ENCODE measurements at regions not wholly inside any gene's neighbourhood (a gene's known extent, or its start where the extent isn't known, plus 50 kb on each side); places are given as distances from the start of the nearest gene placed in this dataset.
"Not testable (repeated sequence)": the region's sequence is repeated elsewhere in the genome, so short reads cannot be mapped to it uniquely, and the experiment has no call there.

DNA sequence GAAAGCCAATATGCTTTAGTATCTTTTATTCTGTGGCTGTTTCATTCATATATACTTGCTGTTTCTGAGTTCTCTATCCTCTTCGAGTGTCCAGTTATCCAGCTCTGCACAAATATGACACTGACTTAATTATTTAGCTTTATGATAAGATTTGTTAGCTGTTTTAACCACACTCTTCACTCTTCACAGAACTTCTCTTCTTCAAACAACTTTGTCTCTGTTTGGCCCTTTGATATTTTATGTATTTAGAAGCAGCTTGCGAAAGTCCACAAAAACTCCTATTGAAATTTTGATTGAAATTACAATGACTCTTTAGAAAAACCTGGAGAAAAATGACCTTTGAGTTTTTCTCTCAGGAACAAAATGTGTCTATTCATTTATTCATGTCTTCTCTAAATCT lies 407.0 kb downstream of the CPS1 start:
- ChIA-PET POLR2A (no interaction called here), CTCF (no interaction called here)
- Histone ChIP-seq H3K9me3 (ENCODE audit: control insufficient read depth, insufficient read depth, low read length) (no peaks in the 10 kb centered on the region), H3K27ac (ENCODE audit: low read depth, low read length) (no peak overlapping the region), H3K4me3 (ENCODE audit: low read depth, low read length) (no peak overlapping the region), H3K27me3 (ENCODE audit: control insufficient read depth, insufficient read depth, low read length) (no peaks in the 10 kb centered on the region)
- DNase-seq (ENCODE audit: low read depth, low spot score), result no peak
- TF ChIP-seq, protein P1, sequence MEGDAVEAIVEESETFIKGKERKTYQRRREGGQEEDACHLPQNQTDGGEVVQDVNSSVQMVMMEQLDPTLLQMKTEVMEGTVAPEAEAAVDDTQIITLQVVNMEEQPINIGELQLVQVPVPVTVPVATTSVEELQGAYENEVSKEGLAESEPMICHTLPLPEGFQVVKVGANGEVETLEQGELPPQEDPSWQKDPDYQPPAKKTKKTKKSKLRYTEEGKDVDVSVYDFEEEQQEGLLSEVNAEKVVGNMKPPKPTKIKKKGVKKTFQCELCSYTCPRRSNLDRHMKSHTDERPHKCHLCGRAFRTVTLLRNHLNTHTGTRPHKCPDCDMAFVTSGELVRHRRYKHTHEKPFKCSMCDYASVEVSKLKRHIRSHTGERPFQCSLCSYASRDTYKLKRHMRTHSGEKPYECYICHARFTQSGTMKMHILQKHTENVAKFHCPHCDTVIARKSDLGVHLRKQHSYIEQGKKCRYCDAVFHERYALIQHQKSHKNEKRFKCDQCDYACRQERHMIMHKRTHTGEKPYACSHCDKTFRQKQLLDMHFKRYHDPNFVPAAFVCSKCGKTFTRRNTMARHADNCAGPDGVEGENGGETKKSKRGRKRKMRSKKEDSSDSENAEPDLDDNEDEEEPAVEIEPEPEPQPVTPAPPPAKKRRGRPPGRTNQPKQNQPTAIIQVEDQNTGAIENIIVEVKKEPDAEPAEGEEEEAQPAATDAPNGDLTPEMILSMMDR (IDR thresholded peaks at IDR 0.05; ENCODE audit: low read depth, low read length), result no peak

DNA sequence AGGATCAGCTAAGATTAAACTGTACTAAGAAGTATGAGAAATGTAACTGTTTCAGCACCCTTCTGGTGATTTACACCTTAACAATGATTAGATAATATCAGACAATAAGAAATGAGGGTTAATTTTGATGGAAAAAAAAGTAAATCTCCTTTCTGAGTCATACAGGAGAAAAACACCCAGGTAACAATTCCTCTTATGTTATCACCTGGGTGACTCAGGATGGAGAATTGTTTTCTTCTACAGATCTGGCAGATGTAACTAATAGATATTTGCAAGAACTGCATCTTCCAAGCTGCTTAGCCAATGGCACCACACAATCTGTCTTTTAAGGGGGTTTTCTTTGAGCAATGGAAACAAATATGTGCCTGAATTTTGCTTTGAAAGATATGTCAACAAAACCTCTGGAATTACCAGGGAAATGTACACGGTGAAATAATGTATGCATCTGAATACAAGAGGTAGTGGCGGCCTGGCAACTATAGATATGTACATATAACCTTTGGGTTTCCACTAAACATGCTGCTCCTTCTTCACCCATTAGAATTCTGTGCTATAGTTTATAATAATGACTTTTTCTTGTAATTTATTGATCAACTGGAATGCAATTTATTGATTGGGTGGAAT lies 407.9 kb downstream of the CPS1 start:
- ChIA-PET POLR2A (no interaction called here), CTCF (no interaction called here)
- Histone ChIP-seq H3K4me3 (ENCODE audit: low read depth, low read length) (no peak overlapping the region), H3K9me3 (ENCODE audit: control insufficient read depth, insufficient read depth, low read length) (no peaks in the 10 kb centered on the region), H3K27me3 (ENCODE audit: control insufficient read depth, insufficient read depth, low read length) (no peaks in the 10 kb centered on the region), H3K27ac (ENCODE audit: low read depth, low read length) (no peak overlapping the region)
- TF ChIP-seq, protein P1 (IDR thresholded peaks at IDR 0.05; ENCODE audit: low read depth, low read length), result no peak
- no peak for DNase-seq (ENCODE audit: low read depth, low spot score)

DNA sequence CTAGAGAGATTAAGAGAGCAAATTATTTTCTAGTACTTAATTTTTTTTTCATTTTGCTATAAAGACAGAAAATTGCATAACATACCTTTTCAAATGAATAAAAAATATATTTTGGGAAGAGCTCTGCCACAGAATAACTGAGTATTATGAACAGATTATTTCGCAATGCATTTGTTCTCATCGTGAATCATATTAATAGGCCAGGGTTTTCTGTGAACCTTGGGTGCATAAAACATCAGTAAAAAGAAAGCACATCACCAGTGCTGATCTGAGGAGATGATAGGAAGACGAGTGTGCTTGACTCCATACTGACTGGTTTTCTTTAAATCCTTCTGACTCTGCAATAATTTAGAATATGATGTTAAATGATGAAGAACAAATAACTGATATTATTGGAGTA lies 409.1 kb downstream of the CPS1 start:
- TF ChIP-seq, protein P1 (IDR thresholded peaks at IDR 0.05; ENCODE audit: low read depth, low read length), result no peak
- no peak for DNase-seq (ENCODE audit: low read depth, low spot score)
- POLR2A ChIA-PET, result no interaction called here
- Histone ChIP-seq H3K9me3 (ENCODE audit: control insufficient read depth, insufficient read depth, low read length) (no peaks in the 10 kb centered on the region), H3K27me3 (ENCODE audit: control insufficient read depth, insufficient read depth, low read length) (no peaks in the 10 kb centered on the region), H3K27ac (ENCODE audit: low read depth, low read length) (no peak overlapping the region), H3K4me3 (ENCODE audit: low read depth, low read length) (no peak overlapping the region)
- CTCF ChIA-PET, result no interaction called here

DNA sequence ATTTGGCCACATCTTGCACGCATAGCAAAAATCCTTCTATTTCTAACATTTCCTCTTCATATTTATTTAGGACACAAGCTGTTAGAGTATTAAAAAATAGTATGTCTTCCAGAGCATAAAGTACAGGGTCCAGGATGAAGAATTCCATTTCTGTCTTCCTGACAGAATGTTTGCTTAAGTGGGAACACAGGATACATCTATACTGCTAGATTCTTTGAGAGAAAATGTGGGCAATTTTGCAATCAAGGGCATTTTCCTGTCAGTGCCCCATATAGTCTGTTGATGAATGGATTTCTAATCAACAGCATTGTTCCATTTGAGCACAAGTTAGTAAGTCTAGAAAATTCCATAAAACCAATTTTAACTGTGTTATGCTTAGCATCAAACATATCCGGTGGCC lies 409.9 kb downstream of the CPS1 start:
- DNase-seq (ENCODE audit: low read depth, low spot score), result no peak
- Histone ChIP-seq H3K27me3 (ENCODE audit: control insufficient read depth, insufficient read depth, low read length) (no peaks in the 10 kb centered on the region), H3K4me3 (ENCODE audit: low read depth, low read length) (no peak overlapping the region), H3K27ac (ENCODE audit: low read depth, low read length) (no peak overlapping the region), H3K9me3 (ENCODE audit: control insufficient read depth, insufficient read depth, low read length) (no peaks in the 10 kb centered on the region)
- POLR2A ChIA-PET, result no interaction called here
- CTCF ChIA-PET, result no interaction called here
- TF ChIP-seq, protein P1 (IDR thresholded peaks at IDR 0.05; ENCODE audit: low read depth, low read length), result no peak

DNA sequence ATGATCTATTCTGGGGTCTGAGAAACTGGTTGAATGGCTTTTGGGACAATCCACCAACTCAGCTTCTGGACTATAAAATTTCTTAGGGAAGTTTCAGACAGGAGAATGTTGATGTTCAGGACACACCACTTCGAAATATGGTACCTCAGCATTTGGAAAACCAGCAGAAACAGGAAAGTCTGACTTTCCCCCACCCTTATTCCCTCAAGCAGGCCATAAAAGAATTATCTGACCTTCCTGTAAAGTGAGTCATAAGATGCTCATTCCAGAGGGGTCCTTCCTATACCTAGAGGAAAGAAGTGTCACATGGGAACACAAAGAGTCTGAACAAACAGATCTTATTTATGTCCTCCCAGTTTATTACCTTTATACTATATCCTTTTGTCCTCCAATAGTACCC lies 415.0 kb downstream of the CPS1 start:
- ChIA-PET CTCF (no interaction called here), POLR2A (no interaction called here)
- DNase-seq (ENCODE audit: low read depth, low spot score), result no peak
- H3K4me3 ChIP-seq (ENCODE audit: low read depth, low read length), result no peak overlapping the region
- H3K27ac ChIP-seq (ENCODE audit: low read depth, low read length), result no peak overlapping the region
- no peaks in the 10 kb centered on the region for H3K9me3 ChIP-seq (ENCODE audit: control insufficient read depth, insufficient read depth, low read length)
- H3K27me3 ChIP-seq (ENCODE audit: control insufficient read depth, insufficient read depth, low read length), result no peaks in the 10 kb centered on the region
- TF ChIP-seq, protein P1 (IDR thresholded peaks at IDR 0.05; ENCODE audit: low read depth, low read length), result no peak

DNA sequence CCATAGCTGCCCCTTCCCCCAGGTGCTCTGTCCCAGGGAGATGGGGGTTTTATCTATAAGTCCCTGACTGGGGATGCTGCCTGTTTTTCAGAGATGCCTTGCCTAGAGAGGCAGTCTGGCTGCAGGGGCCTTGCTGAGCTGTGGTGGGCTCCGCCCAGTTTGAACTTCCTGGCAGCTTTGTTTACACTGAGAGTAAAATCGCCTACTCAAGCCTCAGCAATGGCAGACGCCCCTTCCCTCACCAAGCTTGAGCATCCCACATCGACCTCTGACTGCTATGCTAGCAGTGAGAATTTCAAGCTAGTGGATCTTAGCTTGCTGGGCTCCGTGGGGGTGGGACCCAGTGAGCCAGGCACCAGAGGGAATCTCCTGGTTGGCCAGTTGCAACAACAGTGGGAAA lies 430.4 kb downstream of the CPS1 start:
- H3K27ac ChIP-seq (ENCODE audit: low read depth, low read length); H3K4me3 ChIP-seq (ENCODE audit: low read depth, low read length); H3K27me3 ChIP-seq (ENCODE audit: control insufficient read depth, insufficient read depth, low read length); CTCF ChIA-PET; DNase-seq (ENCODE audit: low read depth, low spot score); POLR2A ChIA-PET; H3K9me3 ChIP-seq (ENCODE audit: control insufficient read depth, insufficient read depth, low read length): not testable (repeated sequence)

All from AG04450 (cell line).